ENCODE measurements at regions not wholly inside any gene's neighbourhood (a gene's known extent, or its start where the extent isn't known, plus 50 kb on each side); places are given as distances from the start of the nearest gene placed in this dataset.

- TF ChIP-seq CTCF (IDR thresholded peaks at IDR 0.05; ENCODE audit: insufficient read depth, missing control alignments): no peak
- FAIRE-seq (no peak), DNase-seq (ENCODE audit: insufficient read length, low spot score) (no peak)
Observed at GRCh38 chr5:38645508-38645907, 89.1 kb upstream of the LIFR start.

- no peak for FAIRE-seq
- TF ChIP-seq CTCF (IDR thresholded peaks at IDR 0.05; ENCODE audit: insufficient read depth, missing control alignments): no peak
Observed at GRCh38 chr5:38648703-38649291, 92.4 kb upstream of the LIFR start.

GRCh38 chr5:38650540-38650939, 94.1 kb upstream of the LIFR start:
- no peak for DNase-seq (ENCODE audit: insufficient read length, low spot score)

More at GRCh38 chr5:38648703-38649291, 92.4 kb upstream of the LIFR start:
- DNase-seq (ENCODE audit: insufficient read length, low spot score): no peak

GRCh38 chr5:38650946-38651345, 94.5 kb upstream of the LIFR start:
- no peak for TF ChIP-seq CTCF (IDR thresholded peaks at IDR 0.05; ENCODE audit: insufficient read depth, missing control alignments)
- DNase-seq (ENCODE audit: insufficient read length, low spot score): no peak
- no peak for FAIRE-seq

More at GRCh38 chr5:38650540-38650939, 94.1 kb upstream of the LIFR start:
- TF ChIP-seq CTCF (IDR thresholded peaks at IDR 0.05; ENCODE audit: insufficient read depth, missing control alignments): no peak
- FAIRE-seq: no peak

- FAIRE-seq: no peak
- no peak for TF ChIP-seq CTCF (IDR thresholded peaks at IDR 0.05; ENCODE audit: insufficient read depth, missing control alignments)
Observed at GRCh38 chr5:38651806-38652205, 95.4 kb upstream of the LIFR start.

GRCh38 chr5:38653389-38653788, 96.9 kb upstream of the LIFR start:
- no peak for DNase-seq (ENCODE audit: insufficient read length, low spot score)
- no peak for TF ChIP-seq CTCF (IDR thresholded peaks at IDR 0.05; ENCODE audit: insufficient read depth, missing control alignments)
- no peak for FAIRE-seq

More at GRCh38 chr5:38651806-38652205, 95.4 kb upstream of the LIFR start:
- no peak for DNase-seq (ENCODE audit: insufficient read length, low spot score)

- no peak for DNase-seq (ENCODE audit: insufficient read length, low spot score)
- TF ChIP-seq CTCF (IDR thresholded peaks at IDR 0.05; ENCODE audit: insufficient read depth, missing control alignments): no peak
- FAIRE-seq: no peak
Observed at GRCh38 chr5:38655691-38656090, 99.2 kb upstream of the LIFR start.
